GM21717 (cell line): ENCODE measurements at regions not wholly inside any gene's neighbourhood (a gene's known extent, or its start where the extent isn't known, plus 50 kb on each side); places are given as distances from the start of the nearest gene placed in this dataset.
"Not testable (repeated sequence)": the region's sequence is repeated elsewhere in the genome, so short reads cannot be mapped to it uniquely, and the experiment has no call there.

Source experiments
- ATAC-seq: cut with Tn5 transposase; IDR thresholded peaks from one replicate; pipeline ENCODE4 v1.9.1; 2021; ENCODE audit warnings: mild to moderate bottlenecking, moderate library complexity; ENCODE audit not compliant: unreplicated experiment

- ATAC-seq = no peak
These were observed 120.6 kb downstream of the BCHE start for GRCh38 chr3:165716592-165716991.

- no peak for ATAC-seq
These were observed 123.7 kb downstream of the BCHE start for GRCh38 chr3:165713479-165713878.

GRCh38 chr3:165712382-165712781, 124.8 kb downstream of the BCHE start:
- ATAC-seq = no peak

- ATAC-seq = no peak
These were observed 139.3 kb downstream of the BCHE start for GRCh38 chr3:165697910-165698309.

GRCh38 chr3:165696496-165696895, 140.7 kb downstream of the BCHE start:
- no peak for ATAC-seq

- ATAC-seq = no peak
These were observed 153.3 kb downstream of the BCHE start for GRCh38 chr3:165683947-165684346.

GRCh38 chr3:165682734-165683133, 154.5 kb downstream of the BCHE start:
- ATAC-seq = no peak

- no peak for ATAC-seq
These were observed 167.3 kb downstream of the BCHE start for GRCh38 chr3:165669967-165670366.

- ATAC-seq = no peak
These were observed 167.7 kb downstream of the BCHE start for GRCh38 chr3:165669504-165669903.

GRCh38 chr3:165667676-165668075, 169.5 kb downstream of the BCHE start:
- no peak for ATAC-seq

- no peak for ATAC-seq
These were observed 179.2 kb downstream of the BCHE start for GRCh38 chr3:165658027-165658426.

- no peak for ATAC-seq
These were observed 184.0 kb downstream of the BCHE start for GRCh38 chr3:165653130-165653778.

- ATAC-seq = not testable (repeated sequence)
These were observed 187.9 kb downstream of the BCHE start for GRCh38 chr3:165649282-165649681.

- no peak for ATAC-seq
These were observed 192.0 kb downstream of the BCHE start for GRCh38 chr3:165645191-165645590.

- ATAC-seq = no peak
These were observed 192.9 kb downstream of the BCHE start for GRCh38 chr3:165644331-165644730.

- ATAC-seq = no peak
These were observed 193.8 kb downstream of the BCHE start for GRCh38 chr3:165643425-165643824.

- no peak for ATAC-seq
These were observed 194.3 kb downstream of the BCHE start for GRCh38 chr3:165642761-165643420.

GRCh38 chr3:165641569-165642310, 195.5 kb downstream of the BCHE start:
- no peak for ATAC-seq

GRCh38 chr3:165640970-165641369, 196.3 kb downstream of the BCHE start:
- no peak for ATAC-seq

GRCh38 chr3:165640031-165640430, 197.2 kb downstream of the BCHE start:
- ATAC-seq = no peak

GRCh38 chr3:165638034-165638433, 199.2 kb downstream of the BCHE start:
- ATAC-seq = no peak

GRCh38 chr3:165636684-165637015, 200.6 kb downstream of the BCHE start:
- no peak for ATAC-seq
